ENCODE measurements at regions not wholly inside any gene's neighbourhood (a gene's known extent, or its start where the extent isn't known, plus 50 kb on each side); places are given as distances from the start of the nearest gene placed in this dataset.

GRCh38 chr1:199778324-199778955 is 249.1 kb upstream of the NR5A2 start (continued):
- TF ChIP-seq HIC1 (tag by site-specific recombination; IDR thresholded peaks at IDR 0.05): peak; percentile 92; the same call in 1 of the 2 replicates
- peak; percentile 53; the same call in 1 of the 2 replicates for TF ChIP-seq ZNF600 (tag by site-specific recombination; IDR thresholded peaks at IDR 0.05)
- peak; percentile 61 for TF ChIP-seq GLIS1 (tag by site-specific recombination; IDR thresholded peaks at IDR 0.05)
- TF ChIP-seq, protein P1, sequence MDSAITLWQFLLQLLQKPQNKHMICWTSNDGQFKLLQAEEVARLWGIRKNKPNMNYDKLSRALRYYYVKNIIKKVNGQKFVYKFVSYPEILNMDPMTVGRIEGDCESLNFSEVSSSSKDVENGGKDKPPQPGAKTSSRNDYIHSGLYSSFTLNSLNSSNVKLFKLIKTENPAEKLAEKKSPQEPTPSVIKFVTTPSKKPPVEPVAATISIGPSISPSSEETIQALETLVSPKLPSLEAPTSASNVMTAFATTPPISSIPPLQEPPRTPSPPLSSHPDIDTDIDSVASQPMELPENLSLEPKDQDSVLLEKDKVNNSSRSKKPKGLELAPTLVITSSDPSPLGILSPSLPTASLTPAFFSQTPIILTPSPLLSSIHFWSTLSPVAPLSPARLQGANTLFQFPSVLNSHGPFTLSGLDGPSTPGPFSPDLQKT (IDR thresholded peaks at IDR 0.05; ENCODE audit: borderline replicate concordance, low read depth, low read length): no peak
- no peak for TF ChIP-seq GLI4 (tag by site-specific recombination; IDR thresholded peaks at IDR 0.05)
- peak; percentile 73 for TF ChIP-seq ZBTB17 (tag by site-specific recombination; IDR thresholded peaks at IDR 0.05)
- no peak; the same call in 1 of the 2 replicates for TF ChIP-seq GLI2 (tag by site-specific recombination; IDR thresholded peaks at IDR 0.05; ENCODE audit: borderline replicate concordance, low read depth)
- TF ChIP-seq ZNF843 (tag by site-specific recombination; IDR thresholded peaks at IDR 0.05): peak; percentile 94
- TF ChIP-seq, protein P2, sequence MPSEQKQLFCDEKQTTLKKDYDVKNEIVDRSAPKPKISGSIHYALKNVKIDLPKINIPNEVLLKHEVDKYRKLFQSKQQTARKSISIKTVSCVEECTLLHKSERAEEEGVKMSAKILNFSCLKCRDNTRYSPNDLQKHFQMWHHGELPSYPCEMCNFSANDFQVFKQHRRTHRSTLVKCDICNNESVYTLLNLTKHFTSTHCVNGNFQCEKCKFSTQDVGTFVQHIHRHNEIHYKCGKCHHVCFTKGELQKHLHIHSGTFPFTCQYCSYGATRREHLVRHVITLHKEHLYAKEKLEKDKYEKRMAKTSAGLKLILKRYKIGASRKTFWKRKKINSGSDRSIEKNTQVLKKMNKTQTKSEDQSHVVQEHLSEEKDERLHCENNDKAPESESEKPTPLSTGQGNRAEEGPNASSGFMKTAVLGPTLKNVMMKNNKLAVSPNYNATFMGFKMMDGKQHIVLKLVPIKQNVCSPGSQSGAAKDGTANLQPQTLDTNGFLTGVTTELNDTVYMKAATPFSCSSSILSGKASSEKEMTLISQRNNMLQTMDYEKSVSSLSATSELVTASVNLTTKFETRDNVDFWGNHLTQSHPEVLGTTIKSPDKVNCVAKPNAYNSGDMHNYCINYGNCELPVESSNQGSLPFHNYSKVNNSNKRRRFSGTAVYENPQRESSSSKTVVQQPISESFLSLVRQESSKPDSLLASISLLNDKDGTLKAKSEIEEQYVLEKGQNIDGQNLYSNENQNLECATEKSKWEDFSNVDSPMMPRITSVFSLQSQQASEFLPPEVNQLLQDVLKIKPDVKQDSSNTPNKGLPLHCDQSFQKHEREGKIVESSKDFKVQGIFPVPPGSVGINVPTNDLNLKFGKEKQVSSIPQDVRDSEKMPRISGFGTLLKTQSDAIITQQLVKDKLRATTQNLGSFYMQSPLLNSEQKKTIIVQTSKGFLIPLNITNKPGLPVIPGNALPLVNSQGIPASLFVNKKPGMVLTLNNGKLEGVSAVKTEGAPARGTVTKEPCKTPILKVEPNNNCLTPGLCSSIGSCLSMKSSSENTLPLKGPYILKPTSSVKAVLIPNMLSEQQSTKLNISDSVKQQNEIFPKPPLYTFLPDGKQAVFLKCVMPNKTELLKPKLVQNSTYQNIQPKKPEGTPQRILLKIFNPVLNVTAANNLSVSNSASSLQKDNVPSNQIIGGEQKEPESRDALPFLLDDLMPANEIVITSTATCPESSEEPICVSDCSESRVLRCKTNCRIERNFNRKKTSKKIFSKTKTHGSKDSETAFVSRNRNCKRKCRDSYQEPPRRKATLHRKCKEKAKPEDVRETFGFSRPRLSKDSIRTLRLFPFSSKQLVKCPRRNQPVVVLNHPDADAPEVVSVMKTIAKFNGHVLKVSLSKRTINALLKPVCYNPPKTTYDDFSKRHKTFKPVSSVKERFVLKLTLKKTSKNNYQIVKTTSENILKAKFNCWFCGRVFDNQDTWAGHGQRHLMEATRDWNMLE (tag by site-specific recombination; conservative IDR thresholded peaks at IDR 0.05; ENCODE audit: low read depth): no peak
- peak; percentile 66; the same call in 1 of the 2 replicates for TF ChIP-seq GFI1B (tag by site-specific recombination; IDR thresholded peaks at IDR 0.05)
- TF ChIP-seq, protein P3, sequence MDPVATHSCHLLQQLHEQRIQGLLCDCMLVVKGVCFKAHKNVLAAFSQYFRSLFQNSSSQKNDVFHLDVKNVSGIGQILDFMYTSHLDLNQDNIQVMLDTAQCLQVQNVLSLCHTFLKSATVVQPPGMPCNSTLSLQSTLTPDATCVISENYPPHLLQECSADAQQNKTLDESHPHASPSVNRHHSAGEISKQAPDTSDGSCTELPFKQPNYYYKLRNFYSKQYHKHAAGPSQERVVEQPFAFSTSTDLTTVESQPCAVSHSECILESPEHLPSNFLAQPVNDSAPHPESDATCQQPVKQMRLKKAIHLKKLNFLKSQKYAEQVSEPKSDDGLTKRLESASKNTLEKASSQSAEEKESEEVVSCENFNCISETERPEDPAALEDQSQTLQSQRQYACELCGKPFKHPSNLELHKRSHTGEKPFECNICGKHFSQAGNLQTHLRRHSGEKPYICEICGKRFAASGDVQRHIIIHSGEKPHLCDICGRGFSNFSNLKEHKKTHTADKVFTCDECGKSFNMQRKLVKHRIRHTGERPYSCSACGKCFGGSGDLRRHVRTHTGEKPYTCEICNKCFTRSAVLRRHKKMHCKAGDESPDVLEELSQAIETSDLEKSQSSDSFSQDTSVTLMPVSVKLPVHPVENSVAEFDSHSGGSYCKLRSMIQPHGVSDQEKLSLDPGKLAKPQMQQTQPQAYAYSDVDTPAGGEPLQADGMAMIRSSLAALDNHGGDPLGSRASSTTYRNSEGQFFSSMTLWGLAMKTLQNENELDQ (tag by site-specific recombination; IDR thresholded peaks at IDR 0.05; ENCODE audit: low read depth): no peak
- TF ChIP-seq ZFHX2 (tag by site-specific recombination; conservative IDR thresholded peaks at IDR 0.05): no peak
- TF ChIP-seq ZNF677 (tag by site-specific recombination; IDR thresholded peaks at IDR 0.05): no peak
- no peak for TF ChIP-seq REST (tag by site-specific recombination; IDR thresholded peaks at IDR 0.05)
- TF ChIP-seq ZNF311 (tag by site-specific recombination; IDR thresholded peaks at IDR 0.05; ENCODE audit: borderline replicate concordance): no peak
- no peak for TF ChIP-seq ZNF549 (tag by site-specific recombination; IDR thresholded peaks at IDR 0.05)
- no peak for TF ChIP-seq ZNF776 (tag by site-specific recombination; IDR thresholded peaks at IDR 0.05; ENCODE audit: borderline replicate concordance)
- peak; percentile 70 for TF ChIP-seq ZIC2 (tag by site-specific recombination; IDR thresholded peaks at IDR 0.05)
- no peak for TF ChIP-seq ZNF426 (tag by site-specific recombination; IDR thresholded peaks at IDR 0.05)
- TF ChIP-seq TRIM28 (IDR thresholded peaks at IDR 0.05; ENCODE audit: borderline replicate concordance, low read length): no peak
- no peak for TF ChIP-seq SP2 (tag by site-specific recombination; IDR thresholded peaks at IDR 0.05)
- 0 out of 2 replicates have a peak, but pooled peaks have one; percentile 63 for TF ChIP-seq ZNF2 (tag by site-specific recombination; IDR thresholded peaks at IDR 0.05)
- TF ChIP-seq ZBTB21 (tag by site-specific recombination; IDR thresholded peaks at IDR 0.05): peak; percentile 77
- TF ChIP-seq ZNF580 (tag by site-specific recombination; IDR thresholded peaks at IDR 0.05): no peak
- peak; percentile 67; the same call in 1 of the 2 replicates for TF ChIP-seq OVOL3 (tag by site-specific recombination; IDR thresholded peaks at IDR 0.05)

All from HEK293 (cell line).